Esophagus mucosa (tissue), 1 donor: ENCODE measurements at regions not wholly inside any gene's neighbourhood (a gene's known extent, or its start where the extent isn't known, plus 50 kb on each side); places are given as distances from the start of the nearest gene placed in this dataset.
"Not testable (repeated sequence)": the region's sequence is repeated elsewhere in the genome, so short reads cannot be mapped to it uniquely, and the experiment has no call there.

ENCODE experiments used
- ATAC-seq: fragments of 200-7000 bp; cut with Tn5 transposase; one replicate; pipeline ENCODE4 v1.9.1; 2020
- donor health status: DM: yes; HTN: yes; CAD: no.

- ATAC-seq: no peak
Measured at GRCh38 chr21:24456358-24456757, 1150.9 kb downstream of the MRPL39 start.

GRCh38 chr21:24450119-24450518, 1157.2 kb downstream of the MRPL39 start:
- no peak for ATAC-seq

- no peak for ATAC-seq
Measured at GRCh38 chr21:24445517-24445916, 1161.8 kb downstream of the MRPL39 start.

- no peak for ATAC-seq
Measured at GRCh38 chr21:24444736-24445135, 1162.5 kb downstream of the MRPL39 start.

GRCh38 chr21:24436236-24436635, 1171.0 kb downstream of the MRPL39 start:
- ATAC-seq: no peak

- no peak for ATAC-seq
Measured at GRCh38 chr21:24428591-24429199, 1178.6 kb downstream of the MRPL39 start.

DNA sequence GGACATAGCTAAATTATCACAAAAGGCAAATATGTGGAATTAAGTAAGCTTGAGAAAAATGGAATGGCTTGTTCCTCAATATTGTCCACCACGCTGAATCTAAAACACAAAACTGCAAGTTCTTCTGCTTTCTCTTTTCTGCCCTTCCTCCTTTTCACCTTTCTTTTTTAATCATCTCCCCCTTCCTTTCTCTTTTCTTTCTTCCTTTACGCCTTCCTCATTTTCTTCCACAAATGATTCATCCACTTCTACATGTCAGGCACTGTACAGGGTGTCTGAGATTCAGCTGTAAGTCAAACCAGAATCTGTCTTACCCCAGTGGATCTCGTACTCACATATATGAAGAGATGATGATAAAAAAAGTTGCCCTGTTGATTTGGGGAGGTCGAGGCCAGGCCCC, 1182.5 kb downstream of the MRPL39 start:
- ATAC-seq: no peak

GRCh38 chr21:24423546-24423945, 1183.7 kb downstream of the MRPL39 start:
- no peak for ATAC-seq

GRCh38 chr21:24420689-24421088, 1186.6 kb downstream of the MRPL39 start:
- ATAC-seq: no peak

DNA sequence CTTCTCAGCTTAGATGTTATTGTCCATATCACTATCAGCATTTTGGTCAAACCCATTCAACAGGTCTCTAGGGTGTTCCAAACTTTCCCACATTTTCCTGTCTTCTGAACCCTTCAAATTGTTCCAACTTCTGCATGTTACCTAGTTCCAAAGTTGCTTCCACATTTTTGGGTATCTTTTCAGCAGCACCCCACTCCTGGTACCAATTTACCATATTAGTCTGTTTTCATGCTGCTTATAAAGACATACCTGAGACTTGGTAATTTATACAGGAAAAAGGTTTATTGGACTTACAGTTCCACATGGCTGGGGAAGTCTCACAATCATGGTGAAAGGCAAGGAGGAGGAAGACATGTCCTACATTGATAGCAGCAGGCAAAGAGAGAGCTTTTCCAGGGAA, 1187.6 kb downstream of the MRPL39 start:
- ATAC-seq: not testable (repeated sequence)

DNA sequence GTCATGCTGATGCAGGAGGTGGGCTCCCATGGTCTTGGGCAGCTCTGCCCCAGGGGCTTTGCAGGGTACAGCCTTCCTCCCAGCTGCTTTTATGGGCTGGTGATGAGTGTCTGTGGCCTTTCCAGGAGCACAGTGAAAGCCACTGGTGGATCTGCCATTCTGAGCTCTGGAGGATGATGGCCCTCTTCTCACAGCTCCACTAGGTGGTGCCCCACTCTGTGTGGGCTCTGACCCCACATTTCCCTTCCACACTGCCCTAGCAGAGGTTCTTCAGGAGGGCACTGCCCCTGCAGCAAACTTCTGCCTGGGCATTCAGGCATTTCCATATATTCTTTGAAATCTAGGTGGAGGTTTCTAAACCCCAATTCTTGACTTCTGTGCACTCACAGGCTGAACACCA, 1188.6 kb downstream of the MRPL39 start:
- ATAC-seq: no peak

- no peak for ATAC-seq
Measured at GRCh38 chr21:24411429-24411828, 1195.9 kb downstream of the MRPL39 start.

- no peak for ATAC-seq
Measured at GRCh38 chr21:24403221-24403620, 1204.1 kb downstream of the MRPL39 start.

GRCh38 chr21:24395320-24395923, 1211.9 kb downstream of the MRPL39 start:
- ATAC-seq: no peak

GRCh38 chr21:24375201-24375600, 1232.1 kb downstream of the MRPL39 start:
- ATAC-seq: no peak

- no peak for ATAC-seq
Measured at GRCh38 chr21:24372506-24372905, 1234.8 kb downstream of the MRPL39 start.

DNA sequence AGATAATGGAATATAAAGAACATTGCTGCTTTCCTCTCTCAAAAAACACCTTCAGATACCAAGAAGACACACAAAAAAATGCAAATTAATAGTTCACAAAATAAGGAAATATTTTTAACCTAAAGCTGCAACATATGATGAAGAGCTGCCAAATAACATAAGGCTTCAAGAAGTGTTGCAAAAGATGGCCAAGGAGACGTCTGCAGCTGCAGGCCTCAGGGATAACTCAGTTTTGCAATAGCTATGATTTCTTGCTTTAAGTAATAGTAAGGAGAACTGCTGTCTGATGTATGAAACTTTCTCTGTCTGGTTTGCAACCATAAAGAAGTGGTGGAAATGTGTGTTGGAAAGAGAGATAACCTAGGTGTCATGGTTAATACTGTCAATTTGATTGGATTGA, 1237.5 kb downstream of the MRPL39 start:
- no peak for ATAC-seq

DNA sequence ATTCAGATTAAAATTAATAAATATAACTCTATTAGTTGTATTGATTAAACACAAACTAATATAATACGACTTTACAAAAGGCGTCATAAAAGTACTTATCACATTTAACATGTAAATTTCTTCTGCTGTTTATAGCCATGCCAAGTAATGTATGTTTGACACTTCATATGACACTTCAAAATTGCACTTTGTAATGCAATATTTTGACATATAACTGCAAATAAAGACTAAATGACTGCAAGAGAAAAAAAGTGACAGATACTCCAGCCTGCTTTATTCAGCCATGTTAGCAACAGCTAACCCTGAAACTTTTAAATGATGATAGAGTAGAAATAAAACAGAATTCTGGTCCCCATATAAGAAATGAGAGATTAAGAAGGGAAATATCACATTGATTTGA, 1238.0 kb downstream of the MRPL39 start:
- ATAC-seq: no peak

GRCh38 chr21:24367936-24368335, 1239.3 kb downstream of the MRPL39 start:
- ATAC-seq: no peak

DNA sequence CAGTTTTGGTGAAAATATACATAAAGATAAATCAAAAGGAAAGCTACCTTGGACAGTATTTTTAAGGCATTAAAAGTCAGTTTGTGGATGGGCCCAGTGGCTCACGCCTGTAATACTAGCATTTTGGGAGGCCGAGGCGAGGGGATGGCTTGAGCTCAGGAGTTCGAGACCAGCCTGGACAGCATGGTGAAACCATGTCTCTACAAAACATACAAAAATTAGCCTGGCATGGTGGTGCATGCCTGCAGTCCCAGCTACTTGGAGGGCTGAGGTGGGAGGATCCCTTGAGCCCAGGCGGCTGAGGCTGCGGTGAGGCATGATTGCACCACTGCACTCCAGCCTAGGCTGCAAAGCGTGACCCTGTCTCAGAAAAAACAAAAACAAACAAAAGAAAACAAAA, 1253.8 kb downstream of the MRPL39 start:
- ATAC-seq: no peak

- no peak for ATAC-seq
Measured at GRCh38 chr21:24339406-24339805, 1267.9 kb downstream of the MRPL39 start.

- no peak for ATAC-seq
Measured at GRCh38 chr21:24336491-24336890, 1270.8 kb downstream of the MRPL39 start.

- ATAC-seq: no peak
Measured at GRCh38 chr21:24323536-24323935, 1283.7 kb downstream of the MRPL39 start.

DNA sequence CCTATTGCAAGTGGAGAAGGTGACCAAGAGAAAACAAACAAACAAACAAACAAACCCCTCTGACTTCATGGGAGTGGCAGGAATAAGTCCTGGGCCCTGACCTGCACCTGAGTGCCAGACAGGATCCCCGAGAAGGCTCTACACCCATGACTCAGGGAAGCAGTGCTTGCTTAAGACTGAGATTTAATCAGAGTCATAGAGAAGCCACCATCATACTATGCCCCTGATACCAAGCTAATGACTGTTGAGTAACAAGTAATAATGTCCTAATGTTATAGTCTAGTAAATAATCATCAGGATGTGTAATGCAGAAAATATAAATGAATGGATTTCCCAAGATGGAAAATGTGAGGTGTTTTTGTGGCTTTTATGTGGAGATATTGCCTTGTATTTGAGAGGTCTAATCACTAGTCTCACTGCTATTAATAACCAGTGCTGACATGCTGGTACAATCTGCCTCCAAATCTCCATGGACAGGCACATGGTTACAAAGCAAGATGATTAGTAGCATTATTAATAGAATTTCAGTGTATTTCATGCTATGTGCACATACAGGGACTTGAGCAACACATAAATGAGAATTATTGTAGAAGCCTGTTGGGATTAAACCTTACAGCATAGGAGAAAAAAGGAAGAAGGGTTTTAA, 1290.9 kb downstream of the MRPL39 start:
- ATAC-seq: no peak
